GM12878 (cell line): ENCODE measurements at regions not wholly inside any gene's neighbourhood (a gene's known extent, or its start where the extent isn't known, plus 50 kb on each side); places are given as distances from the start of the nearest gene placed in this dataset.

Experiments used
- ATAC-seq: fragments of 200-7000 bp; cut with Tn5 transposase; 3 replicates; pipeline ENCODE4 v1.9.1; 2020; ENCODE audit warnings: mild to moderate bottlenecking, moderate library complexity
- BruUV-seq: library from RNA; stranded (reverse); fragments of 400-500 nt; replicated peaks from 2 replicates; lab custom pipeline; 2021; lab: Mats Ljungman, UMichigan
- CTCF ChIA-PET: fragments of 300-600 bp; sonication (Branson Sonifier 250); formaldehyde crosslinking; extraction: SDS; loops from one replicate; lab custom pipeline; 2021; ENCODE audit warnings: inconsistent platforms; lab: Yijun Ruan, JAX
- POLR2A ChIA-PET: fragments of 350-600 bp; formaldehyde crosslinking; extraction: SDS; loops from one replicate; lab custom pipeline; 2021; ENCODE audit warnings: inconsistent platforms; lab: Charles Lee
- RAD21 ChIA-PET: fragments of 300-600 bp; sonication (Branson Sonifier 250); formaldehyde crosslinking; loops from one replicate; lab custom pipeline; 2023; ENCODE audit warnings: antibody characterized with exemption; ENCODE audit not compliant: unreplicated experiment; lab: Charles Lee
- SMC1A ChIA-PET: fragments of 300-600 bp; sonication (Branson Sonifier 250); formaldehyde crosslinking; loops from one replicate; lab custom pipeline; 2023; ENCODE audit not compliant: unreplicated experiment, uncharacterized antibody; lab: Charles Lee
- DNase-seq: peaks from one replicate; pipeline ENCODE4 v3.0.0-alpha.2; 2011; ENCODE audit warnings: low read depth, low spot score
- FAIRE-seq: peaks from 3 replicates; lab custom pipeline; 2011; peaks lifted over from hg19 to GRCh38; lab: Jason Lieb, UNC
- H2AFZ ChIP-seq: 2 replicates; pipeline ENCODE4 v1.6.0; 2011; ENCODE audit warnings: low read depth, low read length, control low read depth; ENCODE audit not compliant: control insufficient read depth
- H3K27ac ChIP-seq: 2 replicates; pipeline ENCODE4 v1.5.1; 2011; ENCODE audit warnings: control low read depth; ENCODE audit not compliant: control insufficient read depth, insufficient read depth
- H3K27me3 ChIP-seq, 2 experiments: replicated peaks in 1 of 2; 2 replicates each; pipeline versions ENCODE4 v1.6.0 to v1.6.1; 2011; ENCODE audit warnings: low read length in 1 of 2; ENCODE audit not compliant: control insufficient read depth in 2 of 2, insufficient read depth in 2 of 2
- H3K36me3 ChIP-seq, 2 experiments: 2 replicates each; pipeline ENCODE4 v1.5.1; 2011; ENCODE audit warnings: low read length in 1 of 2; ENCODE audit not compliant: control insufficient read depth in 2 of 2, insufficient read depth in 2 of 2
- H3K4me1 ChIP-seq: 2 replicates; pipeline ENCODE4 v1.6.1; 2011; ENCODE audit warnings: mild to moderate bottlenecking, low read length, moderate library complexity, mixed read lengths; ENCODE audit not compliant: control insufficient read depth, insufficient read depth
- H3K4me2 ChIP-seq: 2 replicates; pipeline ENCODE4 v1.6.0; 2011; ENCODE audit warnings: control low read depth; ENCODE audit not compliant: control insufficient read depth, insufficient read depth
- H3K4me3 ChIP-seq: fragments of 200-600 bp; sonication (generic); 2 replicates; pipeline ENCODE4 v1.5.1; 2016
- H3K79me2 ChIP-seq: 2 replicates; pipeline ENCODE4 v1.6.0; 2011; ENCODE audit warnings: low read length; ENCODE audit not compliant: control insufficient read depth, insufficient read depth
- H3K9ac ChIP-seq: 2 replicates; pipeline ENCODE4 v1.8.0; 2011; ENCODE audit warnings: low read length, control low read depth, mixed read lengths; ENCODE audit not compliant: control insufficient read depth, insufficient read depth
- H3K9me3 ChIP-seq: replicated peaks from 3 replicates; pipeline ENCODE4 v1.5.1; 2011; ENCODE audit warnings: mild to moderate bottlenecking, low read length; ENCODE audit not compliant: control insufficient read depth, insufficient read depth
- H4K20me1 ChIP-seq: 2 replicates; pipeline ENCODE4 v1.6.0; 2011; ENCODE audit not compliant: control insufficient read depth, insufficient read depth
- CBFB ChIP-seq: IDR thresholded peaks from 2 replicates; pipeline ENCODE4 v1.6.1; 2016; ENCODE audit warnings: antibody characterized with exemption, low read depth
- CBX5 ChIP-seq: sonication (generic); IDR thresholded peaks from 2 replicates; pipeline ENCODE4 v1.6.1; 2016; ENCODE audit warnings: low read depth, moderate library complexity, mild to moderate bottlenecking, inconsistent platforms
- HDAC2 ChIP-seq: fragments of 200-600 bp; sonication (generic); IDR thresholded peaks from 2 replicates; pipeline ENCODE4 v1.6.1; 2017
- HDGF ChIP-seq: fragments of 450-650 bp; IDR thresholded peaks from 2 replicates; pipeline ENCODE4 v1.6.1; 2016; ENCODE audit warnings: antibody characterized with exemption
- MXI1 ChIP-seq: fragments of 150-350 bp; IDR thresholded peaks from 2 replicates; pipeline ENCODE4 v1.6.1; 2011; ENCODE audit warnings: low read depth, mild to moderate bottlenecking, inconsistent platforms, low read length, improper control_type of control experiment
- NKRF ChIP-seq: fragments of 450-650 bp; conservative IDR thresholded peaks from 2 replicates; pipeline ENCODE4 v1.6.1; 2017; ENCODE audit warnings: mild to moderate bottlenecking, moderate library complexity
- SMAD5 ChIP-seq: IDR thresholded peaks from 2 replicates; pipeline ENCODE4 v1.6.1; 2016; ENCODE audit warnings: antibody characterized with exemption, low read depth
- ZNF687 ChIP-seq: fragments of 450-650 bp; IDR thresholded peaks from 2 replicates; pipeline ENCODE4 v1.6.1; 2017; ENCODE audit warnings: mild to moderate bottlenecking, moderate library complexity
- WGBS: methylation state at CpG from one replicate; pipeline ENCODE4 v1.1.6; 2016; ENCODE audit warnings: low lambda C conversion rate; ENCODE audit not compliant: insufficient replicate concordance, insufficient coverage; ENCODE audit errors: missing lambda C conversion rate; 5-methylcytosine and 5-hydroxymethylcytosine counted together
- in situ Hi-C: fragments of 300-500 bp; cut with MboI; formaldehyde crosslinking; loops from 9 replicates; pipeline ENCODE4 v1.14.3; 2018; ENCODE audit warnings: mixed read lengths
- intact Hi-C: fragments of 100-400 bp; cut with micrococcal nuclease; formaldehyde crosslinking; loops from one replicate; pipeline ENCODE4 v1.14.2; 2022; ENCODE audit not compliant: unreplicated experiment
- TF ChIP-seq, protein P1 (sequence below): fragments of 450-650 bp; formaldehyde crosslinking; IDR thresholded peaks from 2 replicates; pipeline ENCODE4 v1.4.0; 2020; ENCODE audit warnings: mild to moderate bottlenecking, moderate library complexity

- POLR2A ChIA-PET, result no interaction called here
- in situ Hi-C loops, result no loop called here
- Histone ChIP-seq H3K27me3 (no peaks in the 10 kb centered on the region), H3K36me3 (no peaks in the 10 kb centered on the region), H3K4me3 (no peak overlapping the region), H3K4me1 (no peaks in the 10 kb centered on the region), H3K9me3 (no peaks in the 10 kb centered on the region), H3K4me2 (no peak overlapping the region), H3K27ac (no peak overlapping the region), H4K20me1 (no peaks in the 10 kb centered on the region), H3K9ac (no peak overlapping the region), H2AFZ (no peak overlapping the region), H3K79me2 (no peaks in the 10 kb centered on the region)
- no TSS peak for BruUV-seq
- FAIRE-seq, result no peak
- 2% methylated on average over 3 of the region's 3 CpGs for WGBS
- DNase-seq, result no peak
- intact Hi-C loops, result no loop called here
- no peak for ATAC-seq
- SMC1A ChIA-PET, result interaction anchor here (0.8 kb wide), 1 partner anchor 10 kb away, joined by 3 read pairs; no protein-coding TSS in a partner anchor
- RAD21 ChIA-PET, result no interaction called here
- no peak for TF ChIP-seq HDGF
- no peak for TF ChIP-seq SMAD5
- TF ChIP-seq NKRF, result no peak
- CTCF ChIA-PET, result interaction anchor here (0.7 kb wide), 1 partner anchor 31 kb away, joined by 3 read pairs; no protein-coding TSS in a partner anchor
Observed at GRCh38 chr21:18603980-18604379, 200.4 kb upstream of the TMPRSS15 start.

DNA sequence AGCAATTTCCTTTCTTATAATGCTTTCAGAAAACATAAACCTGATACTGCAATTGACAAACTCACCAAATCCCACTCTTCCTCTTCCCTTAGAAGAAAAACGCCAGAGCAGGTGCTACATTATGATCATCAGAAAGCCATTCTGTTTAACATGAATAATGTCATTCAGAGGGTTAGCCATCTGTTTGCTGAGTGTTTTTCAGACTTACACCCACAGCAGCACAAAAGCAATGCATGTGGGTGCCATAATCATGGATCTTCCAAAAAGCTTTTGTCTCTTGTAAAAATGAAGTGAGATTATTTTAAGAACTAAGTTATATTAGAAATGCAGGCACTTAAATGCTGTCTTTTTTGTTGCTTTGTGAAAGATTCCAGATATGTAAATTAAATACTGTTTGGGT lies 204.6 kb upstream of the TMPRSS15 start:
- Histone ChIP-seq H3K4me3 (no peak overlapping the region), H3K36me3 (no peaks in the 10 kb centered on the region), H2AFZ (no peak overlapping the region), H3K79me2 (no peaks in the 10 kb centered on the region), H4K20me1 (no peaks in the 10 kb centered on the region), H3K27me3 (no peaks in the 10 kb centered on the region), H3K9ac (no peak overlapping the region), H3K9me3 (no peaks in the 10 kb centered on the region), H3K27ac (no peak overlapping the region), H3K4me1 (no peaks in the 10 kb centered on the region), H3K4me2 (no peak overlapping the region)
- POLR2A ChIA-PET, result no interaction called here
- intact Hi-C loops (no loop called here), in situ Hi-C loops (no loop called here)
- SMC1A ChIA-PET, result no interaction called here
- ATAC-seq (no peak), FAIRE-seq (no peak), DNase-seq (no peak)
- RAD21 ChIA-PET, result no interaction called here
- 0% methylated on average over 1 of the region's 1 CpG for WGBS
- CTCF ChIA-PET, result no interaction called here
- no TSS peak for BruUV-seq
- TF ChIP-seq MXI1, result no peak
- no peak for TF ChIP-seq ZNF687
- TF ChIP-seq, protein P1, sequence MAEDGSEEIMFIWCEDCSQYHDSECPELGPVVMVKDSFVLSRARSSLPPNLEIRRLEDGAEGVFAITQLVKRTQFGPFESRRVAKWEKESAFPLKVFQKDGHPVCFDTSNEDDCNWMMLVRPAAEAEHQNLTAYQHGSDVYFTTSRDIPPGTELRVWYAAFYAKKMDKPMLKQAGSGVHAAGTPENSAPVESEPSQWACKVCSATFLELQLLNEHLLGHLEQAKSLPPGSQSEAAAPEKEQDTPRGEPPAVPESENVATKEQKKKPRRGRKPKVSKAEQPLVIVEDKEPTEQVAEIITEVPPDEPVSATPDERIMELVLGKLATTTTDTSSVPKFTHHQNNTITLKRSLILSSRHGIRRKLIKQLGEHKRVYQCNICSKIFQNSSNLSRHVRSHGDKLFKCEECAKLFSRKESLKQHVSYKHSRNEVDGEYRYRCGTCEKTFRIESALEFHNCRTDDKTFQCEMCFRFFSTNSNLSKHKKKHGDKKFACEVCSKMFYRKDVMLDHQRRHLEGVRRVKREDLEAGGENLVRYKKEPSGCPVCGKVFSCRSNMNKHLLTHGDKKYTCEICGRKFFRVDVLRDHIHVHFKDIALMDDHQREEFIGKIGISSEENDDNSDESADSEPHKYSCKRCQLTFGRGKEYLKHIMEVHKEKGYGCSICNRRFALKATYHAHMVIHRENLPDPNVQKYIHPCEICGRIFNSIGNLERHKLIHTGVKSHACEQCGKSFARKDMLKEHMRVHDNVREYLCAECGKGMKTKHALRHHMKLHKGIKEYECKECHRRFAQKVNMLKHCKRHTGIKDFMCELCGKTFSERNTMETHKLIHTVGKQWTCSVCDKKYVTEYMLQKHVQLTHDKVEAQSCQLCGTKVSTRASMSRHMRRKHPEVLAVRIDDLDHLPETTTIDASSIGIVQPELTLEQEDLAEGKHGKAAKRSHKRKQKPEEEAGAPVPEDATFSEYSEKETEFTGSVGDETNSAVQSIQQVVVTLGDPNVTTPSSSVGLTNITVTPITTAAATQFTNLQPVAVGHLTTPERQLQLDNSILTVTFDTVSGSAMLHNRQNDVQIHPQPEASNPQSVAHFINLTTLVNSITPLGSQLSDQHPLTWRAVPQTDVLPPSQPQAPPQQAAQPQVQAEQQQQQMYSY, result no peak
- TF ChIP-seq HDAC2, result no peak
- TF ChIP-seq CBX5, result no peak
- TF ChIP-seq CBFB, result no peak
